GDM1 (cell line): ENCODE measurements at regions not wholly inside any gene's neighbourhood (a gene's known extent, or its start where the extent isn't known, plus 50 kb on each side); places are given as distances from the start of the nearest gene placed in this dataset.

Experiments used
- DNase-seq: peaks from one replicate; lab custom pipeline; 2025; lab: John Stamatoyannopoulos, UW

DNA sequence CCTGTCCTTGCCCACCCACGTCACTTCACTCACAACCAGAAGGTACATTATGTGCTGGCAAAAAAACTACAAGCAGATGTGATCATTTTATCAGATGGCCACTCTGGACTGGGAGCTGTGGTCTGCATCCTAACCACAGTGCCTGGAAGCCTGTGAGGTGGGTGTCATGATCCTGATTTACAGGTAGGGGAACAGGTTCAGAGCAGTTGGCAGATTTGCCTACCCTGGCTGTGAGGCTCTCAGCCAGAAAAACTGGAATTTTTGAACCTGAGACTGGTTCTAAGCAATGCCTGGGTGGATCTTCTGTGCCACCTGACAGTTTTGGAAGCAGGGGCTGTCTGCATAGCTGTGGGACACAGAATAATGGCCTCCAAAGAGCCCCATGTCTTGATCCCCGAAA lies 150.8 kb downstream of the SYF2 start:
- no peak for DNase-seq

- no peak for DNase-seq
Measured at GRCh38 chr1:25080294-25081209, 150.5 kb upstream of the RUNX3 start.

GRCh38 chr1:25079048-25079447 lies 149.0 kb upstream of the RUNX3 start:
- no peak for DNase-seq

DNA sequence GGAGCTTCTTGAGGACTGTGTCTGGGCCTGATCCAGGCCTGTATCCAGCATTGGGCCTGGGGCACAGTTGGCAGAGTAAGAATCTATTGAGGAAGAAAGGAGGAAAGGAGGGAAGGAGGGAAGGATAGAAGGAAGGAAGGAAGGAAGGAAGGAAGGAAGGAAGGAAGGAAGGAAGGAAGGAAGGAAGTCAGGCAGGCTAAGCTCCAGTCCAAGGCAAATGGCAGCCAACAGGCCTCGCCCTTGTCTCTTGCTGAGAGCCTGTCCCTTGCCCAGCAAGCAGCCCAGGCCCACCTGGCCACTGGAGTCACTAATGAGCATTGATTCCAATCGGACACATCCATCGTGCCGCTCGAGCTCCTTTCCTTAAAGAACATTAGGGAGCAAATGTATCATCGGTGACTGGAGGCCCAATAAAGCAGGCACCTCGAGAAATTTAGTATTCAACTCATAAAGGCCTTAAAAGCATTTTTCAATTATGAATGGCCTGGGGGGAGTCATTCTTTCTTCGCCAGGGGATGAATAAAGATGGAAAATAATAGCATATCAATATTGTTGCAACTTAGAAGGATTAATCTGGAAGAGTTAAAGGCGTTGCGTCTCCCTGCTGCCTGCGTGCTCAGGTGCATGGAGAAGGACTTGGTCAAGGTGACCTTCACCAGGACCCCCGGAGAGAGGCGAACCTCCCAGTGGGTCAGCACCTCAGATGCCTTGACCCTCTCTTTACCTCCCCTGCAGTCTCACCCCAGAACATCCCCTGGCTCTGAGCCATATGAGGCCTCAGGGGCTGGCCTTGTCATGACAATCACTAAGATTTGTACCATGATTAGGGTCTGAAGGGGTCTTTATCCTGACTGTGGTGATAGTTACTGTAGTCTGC lies 144.5 kb upstream of the RUNX3 start:
- DNase-seq = no peak

GRCh38 chr1:25073640-25074270 lies 143.7 kb upstream of the RUNX3 start:
- DNase-seq = no peak

GRCh38 chr1:25072461-25072860 lies 142.4 kb upstream of the RUNX3 start:
- DNase-seq = no peak

- no peak for DNase-seq
Measured at GRCh38 chr1:25068829-25069228, 138.8 kb upstream of the RUNX3 start.

GRCh38 chr1:25068316-25068715 lies 138.2 kb upstream of the RUNX3 start:
- no peak for DNase-seq

- no peak for DNase-seq
Measured at GRCh38 chr1:25067518-25068251, 137.6 kb upstream of the RUNX3 start.

- no peak for DNase-seq
Measured at GRCh38 chr1:25066731-25067517, 136.8 kb upstream of the RUNX3 start.

DNA sequence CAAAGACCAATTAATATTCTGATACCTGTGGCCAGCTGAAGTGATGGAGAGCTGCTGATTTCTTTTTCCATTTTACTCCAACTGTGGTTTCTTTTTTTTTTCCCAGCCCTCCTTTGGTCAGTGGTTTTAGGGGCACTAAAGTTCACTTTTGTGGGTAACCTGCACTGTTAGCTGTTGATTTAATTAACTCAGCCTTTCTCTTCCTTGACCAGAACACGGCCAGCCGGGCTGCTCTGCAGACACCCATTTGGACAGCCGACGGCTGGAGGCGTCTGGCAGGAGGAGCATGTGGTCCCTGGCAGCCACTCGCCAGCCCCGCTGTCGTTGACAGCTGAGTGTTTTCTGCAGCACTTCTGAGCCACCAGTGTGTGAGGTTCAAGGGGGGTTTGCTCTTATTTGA lies 136.2 kb upstream of the RUNX3 start:
- DNase-seq = no peak

GRCh38 chr1:25065795-25066238 lies 135.7 kb upstream of the RUNX3 start:
- DNase-seq = no peak

DNA sequence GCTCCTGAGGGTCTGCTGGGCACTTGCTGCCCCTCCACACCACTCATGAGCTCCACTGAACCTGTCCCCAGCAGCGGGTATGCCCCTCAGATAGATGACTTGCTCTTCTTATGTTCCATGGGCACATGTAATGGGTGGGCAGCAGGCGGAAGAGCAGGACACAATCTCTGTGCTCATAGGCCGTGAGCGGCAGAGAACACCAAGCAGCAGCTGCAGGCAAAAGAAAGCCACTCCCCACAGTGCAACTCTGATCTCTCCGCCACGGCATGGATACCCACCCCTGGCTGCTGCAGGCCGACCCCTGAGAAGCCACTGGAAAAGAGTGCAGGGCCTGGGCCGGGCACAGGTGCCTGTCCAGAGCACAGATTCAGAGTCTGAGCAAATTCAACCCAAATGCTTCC lies 135.2 kb upstream of the RUNX3 start:
- no peak for DNase-seq

DNA sequence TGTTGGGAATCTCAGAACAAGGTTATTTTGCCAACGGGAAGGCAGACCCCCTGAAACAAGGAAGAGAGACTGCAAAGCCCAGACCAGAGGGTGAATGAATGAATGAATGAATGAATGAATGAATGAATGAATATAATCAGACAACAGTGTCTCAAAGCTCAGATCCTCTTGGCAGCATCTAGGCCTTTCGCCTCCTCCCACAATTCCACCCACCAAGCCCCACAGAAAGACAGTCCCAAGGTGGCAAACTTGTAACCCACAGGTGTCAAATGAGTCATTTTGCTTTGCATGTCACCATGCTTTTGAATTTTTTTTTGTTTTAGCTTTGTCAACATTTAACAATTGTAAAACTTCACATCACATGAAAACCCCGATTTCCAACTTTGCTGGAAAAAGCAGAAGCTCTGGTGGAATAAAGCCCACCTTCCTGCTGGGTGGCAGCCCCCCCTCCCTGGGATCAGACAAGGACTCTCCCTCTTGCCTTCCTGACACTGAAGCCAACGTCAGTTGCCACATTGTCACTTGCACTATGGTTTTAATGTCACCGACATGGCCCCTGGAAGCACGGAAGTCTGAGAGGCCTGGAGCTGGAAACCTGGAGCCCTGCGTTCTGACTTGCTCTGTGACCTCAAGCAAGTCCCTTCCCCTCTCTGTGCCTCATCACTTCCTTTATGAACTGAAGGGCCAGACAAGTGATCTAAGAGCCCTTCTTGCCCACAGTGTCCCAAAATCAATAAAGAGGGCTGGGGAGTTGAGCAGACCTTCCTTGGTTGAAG lies 134.6 kb upstream of the RUNX3 start:
- DNase-seq = no peak

GRCh38 chr1:25063591-25064416 lies 133.7 kb upstream of the RUNX3 start:
- no peak for DNase-seq

- DNase-seq = no peak
Measured at GRCh38 chr1:25062621-25063255, 132.7 kb upstream of the RUNX3 start.

GRCh38 chr1:25061261-25061995 lies 131.4 kb upstream of the RUNX3 start:
- DNase-seq = no peak

DNA sequence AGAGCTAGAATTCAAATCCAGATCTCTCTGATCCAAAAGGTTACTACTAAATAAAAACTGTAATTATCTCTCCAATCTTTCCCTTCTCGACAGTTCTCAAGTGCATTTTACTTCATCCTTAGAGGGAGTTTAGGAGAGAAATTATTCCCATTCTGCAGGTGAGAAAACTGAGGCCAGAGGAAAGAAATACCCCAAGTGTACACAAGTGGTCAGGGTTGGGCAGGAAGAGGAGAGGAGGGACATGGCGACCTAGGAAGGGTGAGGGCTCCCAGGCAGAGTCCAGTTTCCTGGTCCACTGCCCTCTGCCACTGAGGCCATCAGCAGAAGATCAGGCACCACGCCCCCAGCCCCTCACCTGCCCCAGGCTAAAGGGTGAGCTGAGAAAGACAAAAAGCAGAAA lies 127.1 kb upstream of the RUNX3 start:
- DNase-seq = no peak
